Left renal pelvis (tissue), 4 donors: ENCODE measurements at regions not wholly inside any gene's neighbourhood (a gene's known extent, or its start where the extent isn't known, plus 50 kb on each side); places are given as distances from the start of the nearest gene placed in this dataset.
"Not testable (repeated sequence)": the region's sequence is repeated elsewhere in the genome, so short reads cannot be mapped to it uniquely, and the experiment has no call there.

Source experiments
- DNase-seq, 4 donors: peaks; one replicate each; pipeline ENCODE4 v3.0.0-alpha.2; 2013; ENCODE audit warnings: low read depth in 4 of 4, low spot score in 3 of 4

DNA sequence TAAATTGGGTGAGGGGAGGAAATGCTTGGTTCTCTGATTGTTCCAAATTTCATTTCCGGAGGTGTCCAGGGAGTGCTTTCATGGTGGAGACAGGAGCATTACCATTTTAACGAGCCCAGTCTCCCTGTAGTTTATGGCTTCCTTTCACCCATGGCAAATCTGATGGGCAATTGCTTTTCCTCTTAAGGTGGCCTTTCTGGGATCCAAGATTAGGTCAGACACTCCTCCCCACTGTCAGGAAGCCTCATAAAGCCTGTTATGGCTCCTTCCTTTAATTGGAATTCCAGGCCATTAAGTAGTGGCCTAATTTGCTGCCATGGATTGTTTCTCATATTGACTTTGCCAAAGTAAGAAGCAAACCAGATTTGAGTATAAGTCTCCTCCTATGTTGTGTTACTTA, 157.8 kb downstream of the PDCD6IP start:
- peak in 1 of 4 donors; percentile 26 for DNase-seq

DNA sequence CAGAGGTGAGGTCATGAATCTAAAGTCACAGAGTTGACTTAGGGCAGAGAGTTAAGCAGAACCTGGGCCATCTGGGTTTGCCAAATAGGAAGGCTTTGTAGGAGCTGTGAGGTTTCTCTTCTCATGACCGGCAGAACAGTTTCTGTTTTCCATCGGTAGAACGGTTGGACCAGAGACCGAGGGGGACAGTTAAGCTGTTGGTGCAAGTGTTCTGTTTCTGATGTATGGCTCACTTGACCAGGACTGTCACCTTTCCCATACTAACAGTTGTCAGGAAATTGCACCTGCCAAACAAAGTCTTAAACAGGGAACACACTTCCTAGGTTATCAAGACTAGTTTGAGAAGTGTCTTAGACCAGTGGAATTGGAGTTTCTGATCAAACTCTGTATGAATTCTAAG, 158.3 kb downstream of the PDCD6IP start:
- no peak for DNase-seq

DNA sequence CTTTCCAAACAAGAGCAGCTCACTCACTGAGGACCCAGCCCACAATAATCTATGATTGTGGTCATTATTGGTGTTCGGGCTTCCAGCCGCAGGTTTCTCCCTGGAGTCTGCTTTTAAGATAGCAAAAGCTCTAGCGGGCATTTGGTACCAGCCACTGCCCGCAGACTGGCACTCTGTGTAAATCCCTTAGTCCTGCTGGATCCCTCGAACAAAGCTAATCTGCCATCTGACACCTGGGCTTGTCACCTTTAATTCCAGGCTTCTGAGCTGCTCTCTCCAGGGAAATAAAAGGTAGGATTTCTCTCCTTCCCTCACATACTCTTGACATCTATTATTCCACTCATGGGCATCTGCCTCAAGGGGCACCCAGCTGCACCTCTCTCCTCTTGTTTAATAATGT, 158.7 kb downstream of the PDCD6IP start:
- no peak for DNase-seq

DNA sequence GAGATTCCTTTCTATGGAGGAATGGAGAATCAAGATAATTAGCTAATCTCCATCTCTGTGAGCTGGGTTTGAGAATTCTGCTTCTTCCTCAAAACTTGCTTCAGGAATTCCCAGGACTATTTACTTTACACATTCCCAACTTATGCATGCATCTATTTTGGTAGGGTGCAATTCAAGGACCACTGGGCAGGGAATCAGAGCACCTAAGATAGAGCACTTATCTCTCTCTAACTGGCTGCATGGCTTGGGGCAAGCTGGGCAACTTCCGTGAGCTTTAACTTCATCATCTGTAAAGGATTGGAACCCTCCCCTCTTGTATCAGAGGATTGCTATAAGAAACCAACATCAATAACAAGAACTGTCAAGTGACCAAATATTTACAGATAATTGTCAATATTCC, 160.2 kb downstream of the PDCD6IP start:
- DNase-seq = no peak

DNA sequence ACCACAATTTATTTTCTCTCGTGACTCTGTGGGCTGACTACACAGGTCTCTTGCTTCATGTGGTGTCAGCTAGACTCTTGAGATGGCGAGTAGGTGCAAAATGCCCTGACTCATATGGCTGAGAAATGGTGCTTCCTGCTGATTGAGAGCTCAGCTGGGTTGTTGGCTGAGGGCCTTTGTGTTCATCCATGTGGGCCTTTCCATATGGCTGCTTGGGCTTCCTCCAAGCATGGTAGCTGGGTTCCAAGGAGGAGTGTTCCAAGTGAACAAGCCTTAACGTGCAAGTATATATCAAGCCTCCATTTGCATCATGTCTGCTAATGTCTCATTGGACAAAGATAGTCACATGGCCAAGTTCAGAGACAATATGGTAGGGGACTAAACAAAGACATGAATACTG, 164.0 kb downstream of the PDCD6IP start:
- no peak for DNase-seq

DNA sequence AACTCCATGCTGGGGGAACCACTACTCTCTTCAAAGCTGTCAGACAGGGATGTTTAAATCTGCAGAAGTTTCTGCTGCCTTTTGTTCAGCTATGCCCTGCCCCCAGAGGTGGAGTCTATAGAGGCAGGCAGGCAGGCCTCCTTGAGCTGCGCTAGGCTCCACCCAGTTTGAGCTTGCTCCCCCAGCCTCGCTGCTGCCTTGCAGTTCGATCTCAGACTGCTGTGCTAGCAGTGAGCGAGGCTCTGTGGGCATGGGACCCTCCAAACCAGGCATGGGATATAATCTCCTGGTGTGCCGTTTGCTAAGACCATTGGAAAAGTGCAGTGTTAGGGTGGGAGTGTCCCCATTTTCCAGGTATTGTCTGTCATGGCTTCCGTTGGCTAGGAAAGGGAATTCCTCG, 171.8 kb downstream of the PDCD6IP start:
- DNase-seq = not testable (repeated sequence)

DNA sequence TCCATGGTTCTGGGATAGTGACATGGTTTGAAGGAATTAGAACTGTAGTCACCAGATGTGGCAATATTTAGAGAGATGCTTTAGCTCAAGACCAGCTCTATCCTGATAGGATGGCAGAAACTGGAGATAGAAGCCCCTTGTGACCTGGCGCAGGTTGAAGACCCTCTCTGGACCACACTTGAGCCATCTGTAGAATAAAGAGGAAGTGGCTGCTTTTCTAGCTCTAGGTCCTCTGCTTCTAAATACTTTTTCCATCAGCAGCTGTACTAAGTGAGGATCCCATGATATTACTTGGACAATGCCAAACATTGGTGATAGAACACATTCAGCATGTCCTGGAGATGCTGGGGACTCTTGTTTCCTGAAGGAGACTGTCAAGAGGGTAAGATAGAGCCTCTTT, 172.6 kb downstream of the PDCD6IP start:
- DNase-seq = no peak

DNA sequence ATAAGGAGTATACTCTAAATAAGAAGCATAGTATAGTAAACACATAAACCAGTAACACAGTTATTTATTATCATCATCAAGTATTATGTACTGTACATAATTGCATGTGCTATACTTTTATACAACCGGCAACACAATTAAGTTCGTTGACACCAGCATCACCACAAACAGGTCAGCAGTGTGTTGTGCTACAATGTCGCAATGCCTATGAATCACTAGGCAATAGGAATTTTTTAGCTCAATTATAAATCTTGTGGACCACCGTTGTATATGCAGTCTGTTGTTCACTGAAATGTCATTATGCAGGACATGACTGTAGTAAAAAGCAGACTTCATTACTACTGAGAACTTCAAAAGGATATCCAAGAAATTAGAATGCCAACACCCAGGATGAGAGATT, 177.0 kb downstream of the PDCD6IP start:
- no peak for DNase-seq

DNA sequence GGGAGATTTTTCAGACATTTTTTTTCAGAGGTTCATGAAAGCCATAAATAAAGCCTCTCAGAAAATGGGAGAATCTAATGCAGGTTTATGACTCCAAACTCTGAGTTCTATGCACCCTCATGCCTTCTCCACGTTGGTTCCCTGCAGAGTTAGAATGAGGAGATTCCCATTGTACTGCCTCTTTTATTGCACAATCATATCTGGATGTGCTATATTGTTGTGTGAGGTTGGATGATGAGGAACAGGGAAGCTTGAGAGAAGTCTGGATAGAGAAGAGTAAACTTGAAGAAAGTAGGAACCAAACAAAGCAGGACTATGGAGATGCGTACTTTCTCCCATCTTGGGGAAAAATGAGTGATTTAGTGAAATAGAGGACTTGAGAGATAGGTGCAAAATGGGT, 178.8 kb downstream of the PDCD6IP start:
- DNase-seq = no peak

DNA sequence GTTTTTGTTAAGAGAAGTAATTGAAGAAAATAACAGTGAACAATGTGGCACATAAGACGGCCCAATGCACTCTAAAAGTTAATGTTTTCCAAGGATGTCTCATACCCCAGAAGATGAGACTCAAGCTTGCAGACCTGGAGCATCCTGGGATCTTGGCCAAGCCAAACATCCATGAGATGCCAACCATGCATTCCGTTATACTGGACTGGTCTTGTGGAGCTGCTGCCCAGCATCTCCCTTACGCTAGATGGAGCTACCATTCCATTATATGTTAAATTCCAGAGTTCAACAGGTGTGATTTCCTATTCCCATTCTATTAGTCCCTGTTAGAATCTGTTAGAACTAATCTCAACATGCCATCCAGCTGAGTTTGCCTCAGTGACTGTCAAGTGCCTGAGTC, 181.8 kb downstream of the PDCD6IP start:
- peak in 1 of 4 donors; percentile 14 for DNase-seq

DNA sequence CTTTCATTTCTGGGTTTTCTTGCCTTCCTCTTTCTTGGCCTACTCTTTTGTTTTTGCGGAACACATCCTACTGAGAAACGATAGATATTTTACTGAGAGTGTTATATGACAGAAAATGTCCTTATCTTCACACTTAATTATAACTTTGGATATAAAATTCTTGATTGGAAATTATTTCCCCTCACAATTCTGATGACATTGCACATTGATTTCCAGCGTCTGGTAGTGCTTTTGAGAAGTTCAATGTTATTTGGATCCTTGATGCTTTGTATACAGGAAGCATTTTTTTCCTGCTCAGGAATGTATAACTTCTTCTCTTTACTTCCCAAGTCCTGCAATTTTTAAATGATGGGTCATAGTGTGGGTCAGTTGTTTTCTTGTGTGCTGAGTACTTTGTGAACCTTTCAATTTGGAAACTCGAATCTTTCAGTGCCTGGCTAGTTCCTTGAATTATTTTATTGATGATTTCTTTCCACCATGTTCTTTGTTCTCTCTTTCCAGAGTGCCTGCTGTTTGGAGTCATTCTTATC, 183.9 kb downstream of the PDCD6IP start:
- no peak for DNase-seq

DNA sequence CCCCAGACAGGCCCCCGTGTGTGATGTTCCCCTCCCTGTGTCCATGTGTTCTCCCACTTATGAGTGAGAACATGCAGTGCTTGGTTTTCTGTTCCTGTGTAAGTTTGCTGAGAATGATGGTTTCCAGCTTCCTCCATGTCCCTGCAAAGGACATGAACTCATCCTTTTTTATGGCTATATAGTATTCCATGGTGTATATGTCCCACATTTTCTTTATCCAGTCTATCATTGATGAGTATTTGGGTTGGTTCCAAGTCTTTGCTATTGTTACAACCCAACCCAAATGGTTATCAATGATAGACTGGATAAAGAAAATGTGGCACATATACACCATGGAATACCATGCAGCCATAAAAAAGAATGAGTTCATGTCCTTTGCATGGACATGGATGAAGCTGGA, 184.5 kb downstream of the PDCD6IP start:
- not testable (repeated sequence) for DNase-seq

DNA sequence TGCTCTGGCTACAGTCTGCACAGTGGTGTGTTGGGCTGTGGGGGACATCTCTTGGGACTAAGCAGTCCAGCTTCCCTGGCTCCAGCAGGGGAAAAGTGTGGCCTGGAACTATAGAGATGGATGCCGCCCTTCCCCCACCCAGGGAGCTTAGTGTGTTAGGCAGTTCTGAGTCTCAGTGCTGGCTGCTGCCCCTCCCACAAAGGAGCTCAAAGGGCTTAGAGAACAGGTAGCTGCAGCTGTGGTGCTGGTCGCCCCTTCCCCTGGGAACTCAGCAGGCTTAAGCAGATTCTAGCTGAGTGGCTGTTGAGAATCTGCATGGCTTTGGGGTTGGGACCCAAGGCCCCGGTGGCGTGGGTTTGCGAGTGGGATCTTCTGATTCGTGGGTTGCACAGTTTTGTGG, 190.8 kb downstream of the PDCD6IP start:
- no peak for DNase-seq

DNA sequence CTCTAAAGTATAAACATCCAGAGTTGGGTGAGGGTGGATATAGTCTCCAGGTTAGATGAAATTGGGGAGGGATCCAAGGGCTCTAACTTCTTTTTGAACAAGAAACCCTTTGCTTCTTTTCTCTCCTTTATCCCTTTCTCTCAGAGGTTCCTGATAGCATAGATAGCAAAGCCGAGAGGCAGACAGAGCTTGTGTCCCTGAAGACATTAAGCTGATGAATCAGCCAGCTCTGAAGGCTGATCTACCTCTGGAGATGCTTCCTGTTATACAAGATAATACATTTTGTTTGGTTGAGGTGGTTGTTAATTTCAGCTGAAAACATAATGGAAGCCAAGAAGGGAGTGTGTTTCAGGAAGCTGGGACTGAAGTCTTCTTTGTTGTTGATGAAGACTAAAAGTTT, 193.2 kb downstream of the PDCD6IP start:
- no peak for DNase-seq

DNA sequence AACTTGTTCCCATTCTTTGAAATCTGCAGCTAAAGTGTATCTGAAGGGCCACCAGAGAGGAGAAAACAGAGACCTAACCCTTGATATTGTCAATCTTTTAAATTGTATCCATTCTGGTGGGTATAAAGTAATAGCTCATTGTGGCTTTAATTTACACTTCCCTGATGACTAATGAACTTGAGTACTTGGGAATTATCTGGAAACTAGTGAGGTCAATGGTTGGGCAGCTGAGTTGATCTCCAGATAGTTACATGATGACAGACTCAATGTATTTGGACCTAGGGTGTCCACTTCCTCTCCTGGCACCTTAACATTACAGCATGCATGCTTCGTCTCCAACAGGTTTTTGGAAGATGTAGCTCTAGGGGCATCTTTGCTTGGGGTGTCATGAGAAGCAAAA, 195.2 kb downstream of the PDCD6IP start:
- no peak for DNase-seq

DNA sequence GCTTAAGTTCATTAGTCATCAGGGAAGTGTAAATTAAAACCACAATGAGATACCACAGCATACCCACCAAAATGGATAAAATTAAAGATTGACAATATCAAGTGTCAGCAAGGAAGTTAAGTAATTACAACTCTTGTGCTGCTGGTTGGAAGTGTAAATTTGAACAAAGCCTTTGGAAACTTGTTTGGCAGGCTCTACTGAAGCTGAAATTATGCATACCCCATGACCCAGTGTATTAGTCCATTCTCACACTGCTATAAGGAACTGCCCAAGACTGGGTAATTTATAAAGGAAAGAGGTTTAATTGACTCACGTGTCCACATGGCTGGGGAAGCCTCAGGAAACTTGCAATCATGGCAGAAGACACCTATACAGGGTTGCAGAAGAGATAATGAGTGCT, 196.1 kb downstream of the PDCD6IP start:
- no peak for DNase-seq

DNA sequence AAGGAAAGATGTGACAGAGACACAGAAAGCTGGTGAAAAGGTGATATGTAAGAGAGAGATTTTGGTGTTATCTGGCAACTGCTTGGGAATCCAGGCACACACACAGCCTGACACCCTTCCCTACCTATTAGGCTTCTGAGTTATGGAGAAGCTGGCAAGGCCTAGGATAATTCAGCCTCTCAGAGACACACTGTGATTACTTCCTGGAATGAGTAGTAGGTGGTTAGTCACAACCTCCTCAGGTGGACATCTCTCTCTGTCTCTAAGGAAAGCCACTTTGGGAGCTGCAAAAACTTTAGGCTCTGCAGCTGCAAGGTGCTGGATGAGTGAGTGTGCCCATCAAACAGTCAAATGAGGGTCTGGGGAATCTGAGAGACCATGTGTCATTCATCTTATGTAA, 201.9 kb downstream of the PDCD6IP start:
- no peak for DNase-seq

DNA sequence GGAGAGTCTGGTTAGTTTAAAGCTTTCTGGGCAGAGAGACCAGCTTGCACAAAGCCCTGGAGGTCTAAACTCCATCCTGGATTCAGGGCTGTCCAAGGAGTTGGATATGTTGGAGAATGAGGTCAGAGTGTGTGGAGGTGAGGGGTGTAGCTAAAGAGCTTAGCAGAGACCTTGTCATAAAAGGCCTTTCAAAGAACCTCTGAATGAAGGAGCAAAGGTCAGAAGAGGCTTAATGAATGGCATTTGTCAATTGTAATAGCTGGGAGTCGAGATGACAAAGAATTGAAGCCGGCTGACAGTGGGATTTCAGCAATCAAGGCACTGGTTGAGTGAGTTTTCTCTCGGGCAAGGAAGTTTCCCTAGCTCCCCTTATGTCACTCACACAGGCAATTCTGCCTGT, 202.6 kb downstream of the PDCD6IP start:
- DNase-seq = no peak

DNA sequence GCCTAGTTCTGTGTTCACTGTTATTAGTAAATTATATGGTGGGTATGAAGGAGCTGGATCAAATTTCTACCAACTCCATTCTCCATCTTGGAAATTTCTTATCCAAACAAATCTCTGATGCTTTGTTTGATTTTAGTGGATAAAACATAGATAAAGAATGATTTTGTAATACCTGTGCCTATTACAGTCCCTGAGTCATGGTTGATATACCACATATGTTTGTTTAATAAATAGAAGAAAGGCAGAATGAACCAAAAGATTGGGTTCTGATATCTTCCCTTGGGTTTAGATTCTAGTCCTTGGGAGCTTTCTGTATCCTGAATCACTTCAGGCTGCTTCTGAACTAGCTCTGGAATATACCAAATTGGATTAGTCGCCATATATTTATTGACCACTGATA, 203.6 kb downstream of the PDCD6IP start:
- DNase-seq = no peak

DNA sequence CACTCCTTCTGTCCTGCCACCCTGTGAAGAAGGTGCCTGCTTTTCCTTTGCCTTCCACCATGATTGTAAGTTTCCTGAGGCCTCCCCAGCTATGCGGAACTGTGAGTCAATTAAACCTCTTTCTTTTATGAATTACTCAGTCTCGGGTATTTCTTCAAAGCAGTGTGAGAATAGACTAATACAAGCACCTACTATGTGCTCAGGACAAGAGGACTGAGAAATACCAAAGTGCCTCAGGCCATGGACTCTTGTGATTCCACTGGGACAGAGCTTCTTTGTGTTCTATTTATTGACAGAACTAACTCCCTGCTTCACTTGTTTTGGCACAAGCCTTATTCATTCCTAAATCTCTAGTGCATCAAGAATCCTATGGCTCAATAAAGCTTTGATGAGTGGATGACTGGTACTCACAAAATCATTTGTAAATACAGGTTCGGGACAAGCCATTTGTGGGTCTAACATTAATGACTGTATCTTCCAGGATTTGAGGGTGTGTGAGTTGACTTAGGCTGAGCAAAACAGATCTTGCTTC, 204.2 kb downstream of the PDCD6IP start:
- DNase-seq = no peak

DNA sequence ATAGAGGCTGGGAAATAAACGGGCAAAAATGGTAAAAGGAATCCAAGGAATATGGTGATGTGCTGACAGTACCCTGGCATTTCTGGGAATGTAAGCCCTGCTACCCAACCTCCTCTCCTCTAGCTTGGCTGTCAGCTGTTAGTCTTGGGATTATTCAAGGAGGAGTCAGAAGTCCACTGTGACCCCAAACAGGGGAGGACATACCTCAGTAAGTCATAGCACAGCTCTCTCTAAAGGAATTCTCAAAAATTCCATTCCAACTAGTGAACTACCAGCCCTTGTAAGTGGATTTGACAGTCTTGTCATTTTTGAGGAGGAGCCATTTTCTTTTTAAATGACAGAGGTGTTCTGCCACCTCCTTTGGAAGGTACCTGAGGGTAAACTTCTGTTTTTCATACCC, 207.5 kb downstream of the PDCD6IP start:
- no peak for DNase-seq

DNA sequence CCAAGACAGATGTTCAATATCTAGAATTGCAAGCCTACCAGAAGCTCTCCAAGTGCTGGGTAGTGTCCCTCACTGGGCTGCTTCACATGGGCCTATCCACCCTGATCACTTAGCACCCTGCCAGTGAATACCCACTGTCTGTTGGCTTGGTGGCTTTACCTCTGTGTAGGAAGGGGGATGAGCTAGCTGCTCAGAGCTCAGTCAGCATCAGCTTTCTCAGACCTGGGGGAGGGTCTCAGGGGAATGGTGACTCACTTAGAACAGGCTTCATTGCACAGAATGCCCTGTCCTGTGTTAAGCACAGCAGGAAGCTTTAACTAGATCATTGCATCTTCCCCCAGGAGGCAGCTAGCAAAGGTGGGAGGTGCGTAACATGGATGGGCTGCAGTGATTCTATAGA, 209.8 kb downstream of the PDCD6IP start:
- DNase-seq = no peak
